ENCODE measurements at regions not wholly inside any gene's neighbourhood (a gene's known extent, or its start where the extent isn't known, plus 50 kb on each side); places are given as distances from the start of the nearest gene placed in this dataset.

- Histone ChIP-seq H3F3A (ENCODE audit: low read depth) (no peaks in the 10 kb centered on the region), H3K9ac (ENCODE audit: low read depth, low read length, poor library complexity, severe bottlenecking) (no peak overlapping the region), H3K36me3 (ENCODE audit: insufficient read depth, low read length) (no peaks in the 10 kb centered on the region), H3K27me3 (ENCODE audit: insufficient read depth, low read length, poor library complexity, severe bottlenecking) (no peaks in the 10 kb centered on the region), H4K20me1 (ENCODE audit: insufficient read depth, low read length, poor library complexity, severe bottlenecking) (no peaks in the 10 kb centered on the region), H2AFZ (ENCODE audit: low read length) (no peak overlapping the region), H3K4me2 (ENCODE audit: low read depth, low read length, poor library complexity, severe bottlenecking) (no peak overlapping the region), H3K9me3 (ENCODE audit: insufficient read depth, low read depth, low read length) (no peaks in the 10 kb centered on the region), H3K9me2 (replicated peaks; ENCODE audit: low read depth, low read length) (no peaks in the 10 kb centered on the region), H3K4me3 (ENCODE audit: low read length, poor library complexity, severe bottlenecking) (no peak overlapping the region), H3K4me1 (ENCODE audit: insufficient read depth, low read length, poor library complexity, severe bottlenecking) (no peaks in the 10 kb centered on the region), H3K79me2 (ENCODE audit: insufficient read depth, low read length) (no peaks in the 10 kb centered on the region)
- no peak for TF ChIP-seq CTCF (conservative IDR thresholded peaks at IDR 0.05; ENCODE audit: low read length)
- TF ChIP-seq EZH2phosphoT487 (IDR thresholded peaks at IDR 0.05; ENCODE audit: borderline replicate concordance) = no peak
These were observed 598.3 kb upstream of the GHITM start for GRCh38 chr10:83541046-83541445.

- no peak for TF ChIP-seq EZH2phosphoT487 (IDR thresholded peaks at IDR 0.05; ENCODE audit: borderline replicate concordance)
- no peak for TF ChIP-seq CTCF (conservative IDR thresholded peaks at IDR 0.05; ENCODE audit: low read length)
- H3K79me2 ChIP-seq (ENCODE audit: insufficient read depth, low read length) = no peaks in the 10 kb centered on the region
- H3K4me3 ChIP-seq (ENCODE audit: low read length, poor library complexity, severe bottlenecking) = no peak overlapping the region
- H2AFZ ChIP-seq (ENCODE audit: low read length) = no peak overlapping the region
- no peak overlapping the region for H3K4me2 ChIP-seq (ENCODE audit: low read depth, low read length, poor library complexity, severe bottlenecking)
- no peak overlapping the region for H3K9ac ChIP-seq (ENCODE audit: low read depth, low read length, poor library complexity, severe bottlenecking)
- no peaks in the 10 kb centered on the region for H3K36me3 ChIP-seq (ENCODE audit: insufficient read depth, low read length)
- H4K20me1 ChIP-seq (ENCODE audit: insufficient read depth, low read length, poor library complexity, severe bottlenecking) = no peaks in the 10 kb centered on the region
- no peaks in the 10 kb centered on the region for H3K27me3 ChIP-seq (ENCODE audit: insufficient read depth, low read length, poor library complexity, severe bottlenecking)
- H3K9me3 ChIP-seq (ENCODE audit: insufficient read depth, low read depth, low read length) = no peaks in the 10 kb centered on the region
- no peaks in the 10 kb centered on the region for H3K4me1 ChIP-seq (ENCODE audit: insufficient read depth, low read length, poor library complexity, severe bottlenecking)
- no peaks in the 10 kb centered on the region for H3K9me2 ChIP-seq (replicated peaks; ENCODE audit: low read depth, low read length)
- H3F3A ChIP-seq (ENCODE audit: low read depth) = no peaks in the 10 kb centered on the region
These were observed 596.4 kb upstream of the GHITM start for GRCh38 chr10:83542774-83543411.

- Histone ChIP-seq H3K79me2 (ENCODE audit: insufficient read depth, low read length) (no peaks in the 10 kb centered on the region), H3K4me3 (ENCODE audit: low read length, poor library complexity, severe bottlenecking) (no peak overlapping the region), H3K4me2 (ENCODE audit: low read depth, low read length, poor library complexity, severe bottlenecking) (no peak overlapping the region), H3F3A (ENCODE audit: low read depth) (no peaks in the 10 kb centered on the region), H3K27me3 (ENCODE audit: insufficient read depth, low read length, poor library complexity, severe bottlenecking) (no peaks in the 10 kb centered on the region), H3K9me2 (replicated peaks; ENCODE audit: low read depth, low read length) (no peaks in the 10 kb centered on the region), H2AFZ (ENCODE audit: low read length) (no peak overlapping the region), H3K9me3 (ENCODE audit: insufficient read depth, low read depth, low read length) (no peaks in the 10 kb centered on the region), H3K4me1 (ENCODE audit: insufficient read depth, low read length, poor library complexity, severe bottlenecking) (no peaks in the 10 kb centered on the region), H3K9ac (ENCODE audit: low read depth, low read length, poor library complexity, severe bottlenecking) (no peak overlapping the region), H3K36me3 (ENCODE audit: insufficient read depth, low read length) (no peaks in the 10 kb centered on the region), H4K20me1 (ENCODE audit: insufficient read depth, low read length, poor library complexity, severe bottlenecking) (no peaks in the 10 kb centered on the region)
- no peak for TF ChIP-seq CTCF (conservative IDR thresholded peaks at IDR 0.05; ENCODE audit: low read length)
- no peak for TF ChIP-seq EZH2phosphoT487 (IDR thresholded peaks at IDR 0.05; ENCODE audit: borderline replicate concordance)
These were observed 595.4 kb upstream of the GHITM start for GRCh38 chr10:83543691-83544462.

All from Loucy (cell line).